ENCODE measurements at regions not wholly inside any gene's neighbourhood (a gene's known extent, or its start where the extent isn't known, plus 50 kb on each side); places are given as distances from the start of the nearest gene placed in this dataset.

DNA sequence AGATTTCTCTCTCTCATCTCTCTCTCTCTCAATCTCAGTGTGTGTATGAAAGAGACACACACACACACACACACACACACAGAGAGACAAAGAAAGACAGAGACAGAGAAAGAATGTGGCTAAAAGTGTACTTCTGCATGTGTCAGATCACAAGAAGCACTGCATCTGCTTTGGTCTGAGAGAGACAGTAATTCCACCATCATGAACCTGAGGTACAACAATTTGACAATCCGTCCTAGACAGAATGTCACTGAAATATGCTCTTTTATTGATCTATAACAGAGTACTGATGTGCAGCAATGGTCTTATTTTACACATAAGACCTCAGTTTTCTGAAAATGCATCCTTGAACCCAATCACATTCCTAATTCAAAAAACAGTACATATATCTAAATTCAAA, 576.2 kb upstream of the SMIM31 start:
- TF ChIP-seq EZH2phosphoT487 (IDR thresholded peaks at IDR 0.05; ENCODE audit: low read depth) (no peak), CTCF (IDR thresholded peaks at IDR 0.05; ENCODE audit: low read depth, low read length) (no peak)

All from OCI-LY3 (cell line).